Lung (tissue), 11 donors: ENCODE measurements at regions not wholly inside any gene's neighbourhood (a gene's known extent, or its start where the extent isn't known, plus 50 kb on each side); places are given as distances from the start of the nearest gene placed in this dataset.

Experiments used
- ATAC-seq: fragments of 200-7000 bp; cut with Tn5 transposase; one replicate; pipeline ENCODE4 v1.9.1; 2020; ENCODE audit warnings: moderate number of reproducible peaks; ENCODE audit not compliant: insufficient read depth, low FRiP score
- DNase-seq, 3 donors: peaks; one replicate each; pipeline ENCODE4 v3.0.0-alpha.2; 2013 to 2017
- H3K27ac ChIP-seq, 2 donors: one replicate each; pipeline ENCODE4 v1.5.1; 2013; ENCODE audit warnings: mild to moderate bottlenecking in 2 of 2, moderate library complexity in 2 of 2, control low read depth in 1 of 2, inconsistent platforms in 1 of 2, low read depth in 1 of 2, low read length in 1 of 2
- H3K27me3 ChIP-seq, 3 donors: one replicate each; pipeline ENCODE4 v1.5.1; 2013; ENCODE audit warnings: low read length in 2 of 3; ENCODE audit not compliant: control insufficient read depth in 3 of 3, insufficient read depth in 3 of 3
- H3K36me3 ChIP-seq, 4 donors: one replicate each; pipeline ENCODE4 v1.5.1; 2013; ENCODE audit warnings: low read length in 4 of 4, mild to moderate bottlenecking in 1 of 4, moderate library complexity in 1 of 4; ENCODE audit not compliant: control insufficient read depth in 4 of 4, insufficient read depth in 4 of 4
- H3K4me1 ChIP-seq, 5 donors: one replicate each; pipeline ENCODE4 v1.5.1; 2013; ENCODE audit warnings: low read length in 5 of 5, mild to moderate bottlenecking in 2 of 5, moderate library complexity in 1 of 5; ENCODE audit not compliant: control insufficient read depth in 5 of 5, insufficient read depth in 5 of 5
- H3K4me3 ChIP-seq: one replicate; pipeline ENCODE4 v1.5.1; 2013; ENCODE audit warnings: mild to moderate bottlenecking, control low read depth, moderate library complexity
- H3K9ac ChIP-seq, 2 donors: one replicate each; pipeline ENCODE4 v1.5.1; 2013; ENCODE audit warnings: low read length in 2 of 2, control low read depth in 1 of 2; ENCODE audit not compliant: insufficient read depth in 1 of 2
- H3K9me3 ChIP-seq, 4 donors: one replicate each; pipeline ENCODE4 v1.5.1; 2013; ENCODE audit warnings: low read length in 3 of 4, mild to moderate bottlenecking in 1 of 4, moderate library complexity in 1 of 4; ENCODE audit not compliant: control insufficient read depth in 4 of 4, insufficient read depth in 3 of 4
- CTCF ChIP-seq: IDR thresholded peaks from 2 replicates; pipeline ENCODE4 v1.5.1; 2012; ENCODE audit warnings: mild to moderate bottlenecking; ENCODE audit errors: control extremely low read depth, extremely low read depth
- WGBS, 2 donors: extraction: QIAGEN DNeasy Blood & Tissue Kit; methylation state at CpG; one replicate each; pipeline ENCODE4 v1.1.7; 2013; 5-methylcytosine and 5-hydroxymethylcytosine counted together
- donor health status: control.
- donor health status: control.
- donor health status: Bipolar disorder and iron deficiency.
- donor health status: healthy.
- donor health status: DM: yes; HTN: yes; CAD: no.

GRCh38 chr7:16967300-16967811, 85.6 kb upstream of the AGR3 start:
- Histone ChIP-seq H3K27ac (no peak overlapping the region), H3K9ac (no peak overlapping the region), H3K27me3 (no peaks in the 10 kb centered on the region), H3K9me3 (no peaks in the 10 kb centered on the region), H3K4me3 (no peak overlapping the region), H3K36me3 (no peaks in the 10 kb centered on the region), H3K4me1 (peaks cover 0 to 9% (median 6%) of the 10 kb centered on the region in 5 donors)
- WGBS, 2 donors = 49 to 66% methylated on average over 1 of the region's 1 CpG
- no peak for ATAC-seq
- TF ChIP-seq CTCF = no peak
- DNase-seq = peak in 2 of 3 donors; percentile 65 to 69

- Histone ChIP-seq H3K9me3 (no peaks in the 10 kb centered on the region), H3K36me3 (no peaks in the 10 kb centered on the region), H3K9ac (no peak overlapping the region), H3K4me3 (no peak overlapping the region), H3K4me1 (peaks cover 0 to 3% (median 0%) of the 10 kb centered on the region in 5 donors), H3K27me3 (no peaks in the 10 kb centered on the region), H3K27ac (no peak overlapping the region)
- WGBS, 2 donors = 91% methylated on average over 9 of the region's 9 CpGs
- DNase-seq (no peak), ATAC-seq (no peak)
- TF ChIP-seq CTCF = no peak
Observed at GRCh38 chr7:16970732-16971482, 89.1 kb upstream of the AGR3 start.

GRCh38 chr7:16975712-16976111, 93.9 kb upstream of the AGR3 start:
- DNase-seq (no peak), ATAC-seq (no peak)
- Histone ChIP-seq H3K4me1 (peaks cover 0 to 13% (median 4%) of the 10 kb centered on the region in 5 donors), H3K27me3 (no peaks in the 10 kb centered on the region), H3K4me3 (no peak overlapping the region), H3K27ac (no peak overlapping the region), H3K36me3 (no peaks in the 10 kb centered on the region), H3K9ac (no peak overlapping the region), H3K9me3 (no peaks in the 10 kb centered on the region)
- WGBS, 2 donors = 45 to 49% methylated on average over 1 of the region's 1 CpG
- TF ChIP-seq CTCF = no peak
